ENCODE measurements at regions not wholly inside any gene's neighbourhood (a gene's known extent, or its start where the extent isn't known, plus 50 kb on each side); places are given as distances from the start of the nearest gene placed in this dataset.

GRCh38 chr2:49241991-49242390, 87.7 kb upstream of the FSHR start:
- DNase-seq: no peak

GRCh38 chr2:49241501-49241900, 87.2 kb upstream of the FSHR start:
- DNase-seq: no peak

GRCh38 chr2:49240608-49241007, 86.3 kb upstream of the FSHR start:
- no peak for DNase-seq

GRCh38 chr2:49238604-49238960, 84.3 kb upstream of the FSHR start:
- no peak for DNase-seq

- no peak for DNase-seq
Measured at GRCh38 chr2:49237867-49238603, 83.7 kb upstream of the FSHR start.

- no peak for DNase-seq
Measured at GRCh38 chr2:49236316-49236715, 82.0 kb upstream of the FSHR start.

- no peak for DNase-seq
Measured at GRCh38 chr2:49226360-49226759, 72.0 kb upstream of the FSHR start.

- no peak for DNase-seq
Measured at GRCh38 chr2:49225126-49225525, 70.8 kb upstream of the FSHR start.

- no peak for DNase-seq
Measured at GRCh38 chr2:49224426-49225010, 70.2 kb upstream of the FSHR start.

GRCh38 chr2:49222975-49223528, 68.7 kb upstream of the FSHR start:
- no peak for DNase-seq

GRCh38 chr2:49219741-49220140, 65.4 kb upstream of the FSHR start:
- DNase-seq: no peak

GRCh38 chr2:49210191-49210590, 55.9 kb upstream of the FSHR start:
- DNase-seq: no peak

- DNase-seq: no peak
Measured at GRCh38 chr2:49207204-49207603, 52.9 kb upstream of the FSHR start.

All from NCI-H748 treated with DMSO at 0.1 percent for 48 hours (cell line).